GM12878 (cell line): ENCODE measurements at regions not wholly inside any gene's neighbourhood (a gene's known extent, or its start where the extent isn't known, plus 50 kb on each side); places are given as distances from the start of the nearest gene placed in this dataset.

ENCODE experiments used
- ATAC-seq: fragments of 200-7000 bp; cut with Tn5 transposase; 3 replicates; pipeline ENCODE4 v1.9.1; 2020; ENCODE audit warnings: mild to moderate bottlenecking, moderate library complexity
- BruUV-seq: library from RNA; stranded (reverse); fragments of 400-500 nt; replicated peaks from 2 replicates; lab custom pipeline; 2021; lab: Mats Ljungman, UMichigan
- CTCF ChIA-PET: fragments of 300-600 bp; sonication (Branson Sonifier 250); formaldehyde crosslinking; extraction: SDS; loops from one replicate; lab custom pipeline; 2021; ENCODE audit warnings: inconsistent platforms; lab: Yijun Ruan, JAX
- POLR2A ChIA-PET: fragments of 350-600 bp; formaldehyde crosslinking; extraction: SDS; loops from one replicate; lab custom pipeline; 2021; ENCODE audit warnings: inconsistent platforms; lab: Charles Lee
- RAD21 ChIA-PET: fragments of 300-600 bp; sonication (Branson Sonifier 250); formaldehyde crosslinking; loops from one replicate; lab custom pipeline; 2023; ENCODE audit warnings: antibody characterized with exemption; ENCODE audit not compliant: unreplicated experiment; lab: Charles Lee
- SMC1A ChIA-PET: fragments of 300-600 bp; sonication (Branson Sonifier 250); formaldehyde crosslinking; loops from one replicate; lab custom pipeline; 2023; ENCODE audit not compliant: unreplicated experiment, uncharacterized antibody; lab: Charles Lee
- DNase-seq: peaks from one replicate; pipeline ENCODE4 v3.0.0-alpha.2; 2011; ENCODE audit warnings: low read depth, low spot score
- FAIRE-seq: peaks from 3 replicates; lab custom pipeline; 2011; peaks lifted over from hg19 to GRCh38; lab: Jason Lieb, UNC
- H2AFZ ChIP-seq: 2 replicates; pipeline ENCODE4 v1.6.0; 2011; ENCODE audit warnings: low read depth, low read length, control low read depth; ENCODE audit not compliant: control insufficient read depth
- H3K27ac ChIP-seq: 2 replicates; pipeline ENCODE4 v1.5.1; 2011; ENCODE audit warnings: control low read depth; ENCODE audit not compliant: control insufficient read depth, insufficient read depth
- H3K27me3 ChIP-seq, 2 experiments: replicated peaks in 1 of 2; 2 replicates each; pipeline versions ENCODE4 v1.6.0 to v1.6.1; 2011; ENCODE audit warnings: low read length in 1 of 2; ENCODE audit not compliant: control insufficient read depth in 2 of 2, insufficient read depth in 2 of 2
- H3K36me3 ChIP-seq, 2 experiments: 2 replicates each; pipeline ENCODE4 v1.5.1; 2011; ENCODE audit warnings: low read length in 1 of 2; ENCODE audit not compliant: control insufficient read depth in 2 of 2, insufficient read depth in 2 of 2
- H3K4me1 ChIP-seq: 2 replicates; pipeline ENCODE4 v1.6.1; 2011; ENCODE audit warnings: mild to moderate bottlenecking, low read length, moderate library complexity, mixed read lengths; ENCODE audit not compliant: control insufficient read depth, insufficient read depth
- H3K4me2 ChIP-seq: 2 replicates; pipeline ENCODE4 v1.6.0; 2011; ENCODE audit warnings: control low read depth; ENCODE audit not compliant: control insufficient read depth, insufficient read depth
- H3K4me3 ChIP-seq: fragments of 200-600 bp; sonication (generic); 2 replicates; pipeline ENCODE4 v1.5.1; 2016
- H3K79me2 ChIP-seq: 2 replicates; pipeline ENCODE4 v1.6.0; 2011; ENCODE audit warnings: low read length; ENCODE audit not compliant: control insufficient read depth, insufficient read depth
- H3K9ac ChIP-seq: 2 replicates; pipeline ENCODE4 v1.8.0; 2011; ENCODE audit warnings: low read length, control low read depth, mixed read lengths; ENCODE audit not compliant: control insufficient read depth, insufficient read depth
- H3K9me3 ChIP-seq: replicated peaks from 3 replicates; pipeline ENCODE4 v1.5.1; 2011; ENCODE audit warnings: mild to moderate bottlenecking, low read length; ENCODE audit not compliant: control insufficient read depth, insufficient read depth
- H4K20me1 ChIP-seq: 2 replicates; pipeline ENCODE4 v1.6.0; 2011; ENCODE audit not compliant: control insufficient read depth, insufficient read depth
- ETV6 ChIP-seq, 2 experiments: fragments of 450-650 bp in 1 of 2; IDR thresholded peaks in 1 of 2; conservative IDR thresholded peaks in 1 of 2; 2 replicates each; pipeline ENCODE4 v1.6.1; 2014; ENCODE audit warnings: antibody characterized with exemption in 1 of 2, borderline replicate concordance in 1 of 2, low read depth in 1 of 2, mild to moderate bottlenecking in 1 of 2, moderate library complexity in 1 of 2
- ZNF207 ChIP-seq: fragments of 450-650 bp; IDR thresholded peaks from 2 replicates; pipeline ENCODE4 v1.6.1; 2014; ENCODE audit warnings: antibody characterized with exemption, mild to moderate bottlenecking, borderline replicate concordance
- WGBS: methylation state at CpG from one replicate; pipeline ENCODE4 v1.1.6; 2016; ENCODE audit warnings: low lambda C conversion rate; ENCODE audit not compliant: insufficient replicate concordance, insufficient coverage; ENCODE audit errors: missing lambda C conversion rate; 5-methylcytosine and 5-hydroxymethylcytosine counted together
- in situ Hi-C: fragments of 300-500 bp; cut with MboI; formaldehyde crosslinking; loops from 9 replicates; pipeline ENCODE4 v1.14.3; 2018; ENCODE audit warnings: mixed read lengths
- intact Hi-C: fragments of 100-400 bp; cut with micrococcal nuclease; formaldehyde crosslinking; loops from one replicate; pipeline ENCODE4 v1.14.2; 2022; ENCODE audit not compliant: unreplicated experiment
- TF ChIP-seq, protein P1 (sequence below): IDR thresholded peaks from 2 replicates; pipeline ENCODE4 v1.6.1; 2011; ENCODE audit warnings: mild to moderate bottlenecking, low read depth, low read length, moderate library complexity; ENCODE audit not compliant: insufficient replicate concordance

DNA sequence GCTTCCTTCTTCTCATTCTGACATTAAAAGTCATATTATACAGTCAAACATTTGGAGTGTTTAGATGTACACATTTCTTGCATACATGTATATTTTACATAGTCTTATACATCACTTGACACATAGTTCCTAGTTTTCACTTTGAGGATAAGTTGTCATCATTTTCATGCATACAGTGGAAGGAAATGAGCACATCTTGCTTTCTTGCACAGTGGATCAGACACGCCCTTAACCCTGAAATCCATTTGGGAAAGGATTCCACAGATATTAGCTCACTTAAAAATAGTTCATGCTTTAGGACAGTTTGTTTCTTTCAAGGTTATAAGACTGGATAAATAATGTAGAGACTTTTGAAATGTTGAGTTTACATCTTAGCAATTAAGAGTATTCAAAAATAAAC, 148.6 kb upstream of the MME start:
- no peaks in the 10 kb centered on the region for H4K20me1 ChIP-seq
- TF ChIP-seq ZNF207: no peak
- TF ChIP-seq, all 136 proteins: peak for 0
- ChIA-PET POLR2A (no interaction called here), RAD21 (no interaction called here), SMC1A (no interaction called here), CTCF (interaction anchor here (0.5 kb wide), 1 partner anchor 22 kb away, joined by 3 read pairs; no protein-coding TSS in a partner anchor)
- Histone ChIP-seq H3K9me3 (no peaks in the 10 kb centered on the region), H3K9ac (no peak overlapping the region), H2AFZ (no peak overlapping the region), H3K4me2 (no peak overlapping the region), H3K79me2 (no peaks in the 10 kb centered on the region), H3K36me3 (no peaks in the 10 kb centered on the region), H3K27me3 (no peaks in the 10 kb centered on the region), H3K4me3 (no peak overlapping the region), H3K4me1 (no peaks in the 10 kb centered on the region), H3K27ac (no peak overlapping the region)
- in situ Hi-C loops: no loop called here
- BruUV-seq: no TSS peak
- ATAC-seq: no peak
- DNase-seq: no peak
- 3% methylated on average over 1 of the region's 1 CpG for WGBS
- intact Hi-C loops: no loop called here
- no peak for FAIRE-seq

DNA sequence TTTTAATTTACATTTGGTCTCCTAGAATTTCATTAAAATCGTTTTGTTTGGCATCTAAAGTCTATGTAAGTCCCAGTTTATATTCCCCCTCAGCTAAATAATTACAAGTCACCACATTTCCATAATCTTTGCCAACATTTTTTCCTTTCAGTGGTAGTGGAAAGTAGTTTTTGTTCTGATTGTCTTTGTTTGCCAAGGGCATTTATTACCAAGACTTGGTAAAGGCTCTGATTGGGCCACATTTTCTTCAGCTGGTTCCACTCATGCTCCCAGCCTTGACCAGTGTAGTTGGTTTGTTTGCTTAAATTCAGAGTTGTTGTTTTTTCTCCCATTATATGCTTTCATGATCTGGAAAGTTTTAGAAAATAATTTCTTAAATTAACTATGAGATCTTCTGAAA, 153.4 kb upstream of the MME start:
- WGBS: 0% methylated on average over 1 of the region's 1 CpG
- in situ Hi-C loops: no loop called here
- no TSS peak for BruUV-seq

More for the DNA sequence above, 153.4 kb upstream of the MME start:
- POLR2A ChIA-PET: no interaction called here
- H4K20me1 ChIP-seq: no peaks in the 10 kb centered on the region
- no peak for ATAC-seq
- no peak overlapping the region for H3K4me2 ChIP-seq
- H3K4me3 ChIP-seq: no peak overlapping the region
- FAIRE-seq: no peak
- DNase-seq: no peak
- H3K27ac ChIP-seq: no peak overlapping the region
- RAD21 ChIA-PET: no interaction called here
- no peaks in the 10 kb centered on the region for H3K9me3 ChIP-seq
- no peak overlapping the region for H2AFZ ChIP-seq
- CTCF ChIA-PET: interaction anchor here (0.7 kb wide), 1 partner anchor 282 kb away, joined by 3 read pairs; no protein-coding TSS in a partner anchor
- SMC1A ChIA-PET: interaction anchor here (0.6 kb wide), 1 partner anchor 1170 kb away, joined by 3 read pairs; no protein-coding TSS in a partner anchor
- intact Hi-C loops: no loop called here
- no peaks in the 10 kb centered on the region for H3K27me3 ChIP-seq
- TF ChIP-seq ETV6 (conservative IDR thresholded peaks at IDR 0.05 in 1 of 2, IDR thresholded peaks at IDR 0.05 in 1 of 2; ENCODE audit: borderline replicate concordance in 1 of 2, low read depth in 1 of 2): no peak
- TF ChIP-seq, protein P1, sequence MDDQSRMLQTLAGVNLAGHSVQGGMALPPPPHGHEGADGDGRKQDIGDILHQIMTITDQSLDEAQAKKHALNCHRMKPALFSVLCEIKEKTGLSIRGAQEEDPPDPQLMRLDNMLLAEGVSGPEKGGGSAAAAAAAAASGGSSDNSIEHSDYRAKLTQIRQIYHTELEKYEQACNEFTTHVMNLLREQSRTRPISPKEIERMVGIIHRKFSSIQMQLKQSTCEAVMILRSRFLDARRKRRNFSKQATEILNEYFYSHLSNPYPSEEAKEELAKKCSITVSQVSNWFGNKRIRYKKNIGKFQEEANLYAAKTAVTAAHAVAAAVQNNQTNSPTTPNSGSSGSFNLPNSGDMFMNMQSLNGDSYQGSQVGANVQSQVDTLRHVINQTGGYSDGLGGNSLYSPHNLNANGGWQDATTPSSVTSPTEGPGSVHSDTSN: no peak
- no peak overlapping the region for H3K9ac ChIP-seq
- H3K79me2 ChIP-seq: no peaks in the 10 kb centered on the region
- no peaks in the 10 kb centered on the region for H3K4me1 ChIP-seq
- H3K36me3 ChIP-seq: no peaks in the 10 kb centered on the region
